Stimulated activated effector memory CD8-positive, alpha-beta T cell treated with anti-CD3 and anti-CD28 coated beads, Interleukin-12 subunit alpha, Interleukin-12 subunit beta, amount 100 ng/mL, for 72 hours (primary cell): ENCODE measurements at regions not wholly inside any gene's neighbourhood (a gene's known extent, or its start where the extent isn't known, plus 50 kb on each side); places are given as distances from the start of the nearest gene placed in this dataset.
"Not testable (repeated sequence)": the region's sequence is repeated elsewhere in the genome, so short reads cannot be mapped to it uniquely, and the experiment has no call there.

ENCODE experiments used
- ATAC-seq: fragments of 150-1000 bp; cut with Tn5 transposase; 2 replicates; pipeline ENCODE4 v1.10.0; 2021
- DNase-seq, 2 donors: peaks; one replicate each; pipeline ENCODE4 v3.0.0; 2021 to 2022; ENCODE audit warnings: low spot score in 2 of 2
- H3K27ac Mint-ChIP-seq: one replicate; pipeline ENCODE4 v1.8.0; 2022; ENCODE audit warnings: mild to moderate bottlenecking, mixed read lengths
- H3K36me3 Mint-ChIP-seq: one replicate; pipeline ENCODE4 v1.8.0; 2022; ENCODE audit warnings: mild to moderate bottlenecking, mixed read lengths
- H3K4me1 Mint-ChIP-seq: one replicate; pipeline ENCODE4 v1.8.0; 2022; ENCODE audit warnings: mixed read lengths
- H3K4me3 Mint-ChIP-seq: one replicate; pipeline ENCODE4 v1.8.0; 2022; ENCODE audit warnings: mild to moderate bottlenecking, mixed read lengths
- H3K9me3 Mint-ChIP-seq: one replicate; pipeline ENCODE4 v1.8.0; 2022; ENCODE audit warnings: mixed read lengths

- H3K36me3 Mint-ChIP-seq: no peaks in the 10 kb centered on the region
- H3K9me3 Mint-ChIP-seq: no peaks in the 10 kb centered on the region
- no peak overlapping the region for H3K27ac Mint-ChIP-seq
These were observed 90.2 kb upstream of the DCLK2 start for GRCh38 chr4:149988087-149988410.

GRCh38 chr4:149993030-149993429 is 85.2 kb upstream of the DCLK2 start:
- no peaks in the 10 kb centered on the region for H3K4me1 Mint-ChIP-seq
- ATAC-seq (peak; percentile 85), DNase-seq (no peak)
- H3K36me3 Mint-ChIP-seq: no peaks in the 10 kb centered on the region
- H3K27ac Mint-ChIP-seq: no peak overlapping the region
- no peaks in the 10 kb centered on the region for H3K9me3 Mint-ChIP-seq
- no peak overlapping the region for H3K4me3 Mint-ChIP-seq

More at GRCh38 chr4:149988087-149988410, 90.2 kb upstream of the DCLK2 start:
- no peak for ATAC-seq
- Mint-ChIP-seq H3K4me3 (no peak overlapping the region), H3K4me1 (peaks cover 6% of the 10 kb centered on the region)
- no peak for DNase-seq

- Mint-ChIP-seq H3K9me3 (no peaks in the 10 kb centered on the region), H3K27ac (no peak overlapping the region), H3K36me3 (no peaks in the 10 kb centered on the region), H3K4me1 (no peaks in the 10 kb centered on the region), H3K4me3 (no peak overlapping the region)
- no peak for DNase-seq
- no peak for ATAC-seq
These were observed 83.0 kb upstream of the DCLK2 start for GRCh38 chr4:149995134-149995756.

- Mint-ChIP-seq H3K36me3 (no peaks in the 10 kb centered on the region), H3K9me3 (no peaks in the 10 kb centered on the region), H3K4me1 (no peaks in the 10 kb centered on the region), H3K4me3 (no peak overlapping the region), H3K27ac (no peak overlapping the region)
- DNase-seq (no peak), ATAC-seq (peak; percentile 69)
These were observed 80.3 kb upstream of the DCLK2 start for GRCh38 chr4:149997881-149998421.

- Mint-ChIP-seq H3K9me3 (no peaks in the 10 kb centered on the region), H3K27ac (no peak overlapping the region), H3K4me1 (no peaks in the 10 kb centered on the region), H3K36me3 (no peaks in the 10 kb centered on the region), H3K4me3 (no peak overlapping the region)
- ATAC-seq (no peak), DNase-seq (no peak)
These were observed 78.7 kb upstream of the DCLK2 start for GRCh38 chr4:149999485-150000074.

- Mint-ChIP-seq H3K9me3 (no peaks in the 10 kb centered on the region), H3K4me1 (no peaks in the 10 kb centered on the region), H3K27ac (no peak overlapping the region), H3K4me3 (no peak overlapping the region), H3K36me3 (no peaks in the 10 kb centered on the region)
- ATAC-seq: no peak
- DNase-seq: no peak
These were observed 76.4 kb upstream of the DCLK2 start for GRCh38 chr4:150001815-150002214.

- Mint-ChIP-seq H3K4me3 (no peak overlapping the region), H3K4me1 (no peaks in the 10 kb centered on the region), H3K9me3 (no peaks in the 10 kb centered on the region), H3K27ac (no peak overlapping the region), H3K36me3 (no peaks in the 10 kb centered on the region)
- DNase-seq (no peak), ATAC-seq (no peak)
These were observed 75.7 kb upstream of the DCLK2 start for GRCh38 chr4:150002561-150002960.

- ATAC-seq (no peak), DNase-seq (no peak)
- H3K36me3 Mint-ChIP-seq: no peaks in the 10 kb centered on the region
- H3K4me3 Mint-ChIP-seq: no peak overlapping the region
- no peaks in the 10 kb centered on the region for H3K4me1 Mint-ChIP-seq
- H3K9me3 Mint-ChIP-seq: no peaks in the 10 kb centered on the region
- H3K27ac Mint-ChIP-seq: no peak overlapping the region
These were observed 73.8 kb upstream of the DCLK2 start for GRCh38 chr4:150004481-150004880.

- no peak overlapping the region for H3K4me3 Mint-ChIP-seq
- H3K9me3 Mint-ChIP-seq: no peaks in the 10 kb centered on the region
- no peak overlapping the region for H3K27ac Mint-ChIP-seq
- ATAC-seq (no peak), DNase-seq (no peak)
- no peaks in the 10 kb centered on the region for H3K36me3 Mint-ChIP-seq
- no peaks in the 10 kb centered on the region for H3K4me1 Mint-ChIP-seq
These were observed 72.7 kb upstream of the DCLK2 start for GRCh38 chr4:150005537-150005936.

- H3K4me1 Mint-ChIP-seq: no peaks in the 10 kb centered on the region
- no peaks in the 10 kb centered on the region for H3K36me3 Mint-ChIP-seq
- no peak overlapping the region for H3K4me3 Mint-ChIP-seq
- DNase-seq (no peak), ATAC-seq (no peak)
- no peaks in the 10 kb centered on the region for H3K9me3 Mint-ChIP-seq
- H3K27ac Mint-ChIP-seq: no peak overlapping the region
These were observed 72.0 kb upstream of the DCLK2 start for GRCh38 chr4:150006197-150006596.

GRCh38 chr4:150007512-150007911 is 70.7 kb upstream of the DCLK2 start:
- Mint-ChIP-seq H3K9me3 (no peaks in the 10 kb centered on the region), H3K4me1 (no peaks in the 10 kb centered on the region), H3K4me3 (no peak overlapping the region), H3K27ac (no peak overlapping the region), H3K36me3 (no peaks in the 10 kb centered on the region)
- ATAC-seq (no peak), DNase-seq (no peak)

- ATAC-seq (no peak), DNase-seq (no peak)
- no peaks in the 10 kb centered on the region for H3K9me3 Mint-ChIP-seq
- no peak overlapping the region for H3K4me3 Mint-ChIP-seq
- H3K36me3 Mint-ChIP-seq: no peaks in the 10 kb centered on the region
- H3K4me1 Mint-ChIP-seq: no peaks in the 10 kb centered on the region
- H3K27ac Mint-ChIP-seq: no peak overlapping the region
These were observed 69.7 kb upstream of the DCLK2 start for GRCh38 chr4:150008546-150008945.

GRCh38 chr4:150009533-150009932 is 68.7 kb upstream of the DCLK2 start:
- no peak for DNase-seq

GRCh38 chr4:150010525-150011126 is 67.6 kb upstream of the DCLK2 start:
- no peak overlapping the region for H3K4me3 Mint-ChIP-seq

More at GRCh38 chr4:150009533-150009932, 68.7 kb upstream of the DCLK2 start:
- H3K36me3 Mint-ChIP-seq: no peaks in the 10 kb centered on the region
- H3K9me3 Mint-ChIP-seq: no peaks in the 10 kb centered on the region
- H3K4me3 Mint-ChIP-seq: no peak overlapping the region
- H3K27ac Mint-ChIP-seq: no peak overlapping the region
- no peaks in the 10 kb centered on the region for H3K4me1 Mint-ChIP-seq
- ATAC-seq: no peak

GRCh38 chr4:150012851-150013360 is 65.3 kb upstream of the DCLK2 start:
- Mint-ChIP-seq H3K27ac (no peak overlapping the region), H3K9me3 (no peaks in the 10 kb centered on the region), H3K36me3 (no peaks in the 10 kb centered on the region), H3K4me3 (no peak overlapping the region), H3K4me1 (no peaks in the 10 kb centered on the region)
- DNase-seq (no peak), ATAC-seq (no peak)

More at GRCh38 chr4:150010525-150011126, 67.6 kb upstream of the DCLK2 start:
- ATAC-seq (no peak), DNase-seq (no peak)
- Mint-ChIP-seq H3K9me3 (no peaks in the 10 kb centered on the region), H3K27ac (no peak overlapping the region), H3K4me1 (no peaks in the 10 kb centered on the region), H3K36me3 (no peaks in the 10 kb centered on the region)

GRCh38 chr4:150015910-150016309 is 62.3 kb upstream of the DCLK2 start:
- not testable (repeated sequence) for ATAC-seq, H3K27ac Mint-ChIP-seq, H3K4me1 Mint-ChIP-seq, H3K4me3 Mint-ChIP-seq, H3K36me3 Mint-ChIP-seq, DNase-seq, H3K9me3 Mint-ChIP-seq
